Fibroblast of lung (primary cell): ENCODE measurements at regions not wholly inside any gene's neighbourhood (a gene's known extent, or its start where the extent isn't known, plus 50 kb on each side); places are given as distances from the start of the nearest gene placed in this dataset.

Experiments
- DNase-seq, 2 donors: peaks; one replicate each; pipeline versions ENCODE4 v3.0.0 to v3.0.0-alpha.2; 2010; ENCODE audit warnings: low read depth in 2 of 2
- H2AFZ ChIP-seq: 2 replicates; pipeline ENCODE4 v1.5.1; 2012; ENCODE audit warnings: low read length, control low read depth, inconsistent platforms
- H3K27ac ChIP-seq: 2 replicates; pipeline ENCODE4 v1.5.1; 2011; ENCODE audit warnings: low read length, control low read depth; ENCODE audit not compliant: insufficient read depth
- H3K27me3 ChIP-seq: 2 replicates; pipeline ENCODE4 v1.5.1; 2011; ENCODE audit warnings: mild to moderate bottlenecking, low read length; ENCODE audit not compliant: control insufficient read depth, insufficient read depth
- H3K36me3 ChIP-seq: 2 replicates; pipeline ENCODE4 v1.5.1; 2011; ENCODE audit warnings: low read length; ENCODE audit not compliant: control insufficient read depth, insufficient read depth
- H3K4me1 ChIP-seq: 2 replicates; pipeline ENCODE4 v1.5.1; 2011; ENCODE audit warnings: low read length; ENCODE audit not compliant: control insufficient read depth, insufficient read depth; ENCODE audit errors: extremely low read depth
- H3K4me2 ChIP-seq: 2 replicates; pipeline ENCODE4 v1.5.1; 2011; ENCODE audit warnings: low read length, control low read depth; ENCODE audit not compliant: insufficient read depth; ENCODE audit errors: extremely low read depth
- H3K4me3 ChIP-seq, 4 experiments: fragments of 200-600 bp in 1 of 4; sonication (generic) in 1 of 4; replicated peaks in 1 of 4; 2 replicates each; pipeline ENCODE4 v1.5.1; 2011 to 2016; ENCODE audit warnings: low read length in 4 of 4, low read depth in 3 of 4, mild to moderate bottlenecking in 3 of 4, control low read depth in 2 of 4, inconsistent platforms in 1 of 4, mixed read lengths in 1 of 4; ENCODE audit not compliant: insufficient read depth in 1 of 4; ENCODE audit errors: control extremely low read depth in 1 of 4
- H3K79me2 ChIP-seq: 2 replicates; pipeline ENCODE4 v1.5.1; 2012; ENCODE audit warnings: mild to moderate bottlenecking, low read length, inconsistent platforms; ENCODE audit not compliant: control insufficient read depth, insufficient read depth
- H3K9ac ChIP-seq: 2 replicates; pipeline ENCODE4 v1.5.1; 2011; ENCODE audit warnings: mild to moderate bottlenecking, low read length, control low read depth; ENCODE audit not compliant: insufficient read depth
- H3K9me3 ChIP-seq: 2 replicates; pipeline ENCODE4 v1.5.1; 2012; ENCODE audit warnings: low read depth, low read length; ENCODE audit not compliant: control insufficient read depth, insufficient read depth
- H4K20me1 ChIP-seq: 2 replicates; pipeline ENCODE4 v1.5.1; 2011; ENCODE audit warnings: low read length; ENCODE audit not compliant: control insufficient read depth, insufficient read depth; ENCODE audit errors: extremely low read depth
- CTCF ChIP-seq, 2 donors: IDR thresholded peaks in 1 of 2; conservative IDR thresholded peaks in 1 of 2; 1 replicate in 1 of 2; 2 replicates in 1 of 2; pipeline ENCODE4 v1.5.1; 2011 to 2012; ENCODE audit warnings: low read length in 2 of 2, control low read depth in 1 of 2, inconsistent platforms in 1 of 2, low read depth in 1 of 2, mild to moderate bottlenecking in 1 of 2
- EZH2 ChIP-seq: IDR thresholded peaks from 2 replicates; pipeline ENCODE4 v1.5.1; 2012; ENCODE audit warnings: low read length, control low read depth, mild to moderate bottlenecking; ENCODE audit errors: missing control alignments

GRCh38 chr2:123086613-123087385 lies 938.3 kb upstream of the CNTNAP5 start:
- H3K36me3 ChIP-seq: no peaks in the 10 kb centered on the region
- no peak overlapping the region for H3K27ac ChIP-seq
- H3K4me1 ChIP-seq: no peaks in the 10 kb centered on the region
- no peak overlapping the region for H3K4me2 ChIP-seq
- H3K9me3 ChIP-seq: no peaks in the 10 kb centered on the region
- no peak overlapping the region for H3K4me3 ChIP-seq
- H3K27me3 ChIP-seq: no peaks in the 10 kb centered on the region
- H3K79me2 ChIP-seq: no peaks in the 10 kb centered on the region
- TF ChIP-seq CTCF (conservative IDR thresholded peaks at IDR 0.05 in 1 of 2, IDR thresholded peaks at IDR 0.05 in 1 of 2; ENCODE audit: low read depth in 1 of 2, low read length in 2 of 2) (no peak), EZH2 (no peak)
- H4K20me1 ChIP-seq: no peaks in the 10 kb centered on the region
- no peak for DNase-seq
- H3K9ac ChIP-seq: no peak overlapping the region
- no peak overlapping the region for H2AFZ ChIP-seq

- Histone ChIP-seq H3K9me3 (no peaks in the 10 kb centered on the region), H3K4me2 (no peak overlapping the region)
Measured at GRCh38 chr2:123091471-123091870, 933.6 kb upstream of the CNTNAP5 start.

GRCh38 chr2:123093199-123093598 lies 931.9 kb upstream of the CNTNAP5 start:
- Histone ChIP-seq H3K9me3 (no peaks in the 10 kb centered on the region), H2AFZ (no peak overlapping the region), H3K27ac (no peak overlapping the region), H3K4me3 (no peak overlapping the region), H3K4me1 (no peaks in the 10 kb centered on the region), H3K27me3 (no peaks in the 10 kb centered on the region), H4K20me1 (no peaks in the 10 kb centered on the region), H3K36me3 (no peaks in the 10 kb centered on the region), H3K79me2 (no peaks in the 10 kb centered on the region), H3K4me2 (no peak overlapping the region), H3K9ac (no peak overlapping the region)
- TF ChIP-seq CTCF (conservative IDR thresholded peaks at IDR 0.05 in 1 of 2, IDR thresholded peaks at IDR 0.05 in 1 of 2; ENCODE audit: low read depth in 1 of 2, low read length in 2 of 2) (no peak), EZH2 (no peak)
- no peak for DNase-seq

More at GRCh38 chr2:123091471-123091870, 933.6 kb upstream of the CNTNAP5 start:
- Histone ChIP-seq H4K20me1 (no peaks in the 10 kb centered on the region), H3K27ac (no peak overlapping the region), H3K36me3 (no peaks in the 10 kb centered on the region), H3K9ac (no peak overlapping the region), H3K4me1 (no peaks in the 10 kb centered on the region), H3K4me3 (no peak overlapping the region), H3K79me2 (no peaks in the 10 kb centered on the region), H3K27me3 (no peaks in the 10 kb centered on the region), H2AFZ (no peak overlapping the region)
- TF ChIP-seq EZH2: no peak
- TF ChIP-seq CTCF (conservative IDR thresholded peaks at IDR 0.05 in 1 of 2, IDR thresholded peaks at IDR 0.05 in 1 of 2; ENCODE audit: low read depth in 1 of 2, low read length in 2 of 2): no peak
- no peak for DNase-seq
